ENCODE measurements at regions not wholly inside any gene's neighbourhood (a gene's known extent, or its start where the extent isn't known, plus 50 kb on each side); places are given as distances from the start of the nearest gene placed in this dataset.

DNA sequence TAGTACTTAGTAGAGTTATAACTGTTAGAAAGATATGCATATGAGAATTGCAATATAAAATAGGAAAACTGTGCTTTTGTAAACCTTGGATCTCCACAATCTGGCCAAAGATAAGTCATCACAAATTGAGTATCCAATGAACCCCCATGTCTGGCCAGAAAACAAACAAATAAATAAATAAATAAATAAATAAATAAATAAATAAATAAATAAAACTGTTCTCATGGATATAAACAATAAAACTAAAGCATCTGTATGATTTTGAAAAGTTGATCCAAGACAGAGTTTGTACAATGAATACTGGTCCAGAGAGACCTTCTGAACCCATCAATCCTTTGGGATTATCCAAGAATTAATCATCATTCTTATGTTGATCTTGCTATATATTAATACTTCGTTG is 367.6 kb upstream of the CDH9 start:
- TF ChIP-seq CREB1 (IDR thresholded peaks at IDR 0.05; ENCODE audit: low read depth) (no peak), YY1 (IDR thresholded peaks at IDR 0.05; ENCODE audit: low read depth) (no peak), FOXM1 (IDR thresholded peaks at IDR 0.05; ENCODE audit: borderline replicate concordance, low read depth) (no peak), ZBTB7A (IDR thresholded peaks at IDR 0.05; ENCODE audit: low read depth) (no peak)
- TF ChIP-seq, protein P1, sequence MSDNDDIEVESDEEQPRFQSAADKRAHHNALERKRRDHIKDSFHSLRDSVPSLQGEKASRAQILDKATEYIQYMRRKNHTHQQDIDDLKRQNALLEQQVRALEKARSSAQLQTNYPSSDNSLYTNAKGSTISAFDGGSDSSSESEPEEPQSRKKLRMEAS (IDR thresholded peaks at IDR 0.05) = no peak

DNA sequence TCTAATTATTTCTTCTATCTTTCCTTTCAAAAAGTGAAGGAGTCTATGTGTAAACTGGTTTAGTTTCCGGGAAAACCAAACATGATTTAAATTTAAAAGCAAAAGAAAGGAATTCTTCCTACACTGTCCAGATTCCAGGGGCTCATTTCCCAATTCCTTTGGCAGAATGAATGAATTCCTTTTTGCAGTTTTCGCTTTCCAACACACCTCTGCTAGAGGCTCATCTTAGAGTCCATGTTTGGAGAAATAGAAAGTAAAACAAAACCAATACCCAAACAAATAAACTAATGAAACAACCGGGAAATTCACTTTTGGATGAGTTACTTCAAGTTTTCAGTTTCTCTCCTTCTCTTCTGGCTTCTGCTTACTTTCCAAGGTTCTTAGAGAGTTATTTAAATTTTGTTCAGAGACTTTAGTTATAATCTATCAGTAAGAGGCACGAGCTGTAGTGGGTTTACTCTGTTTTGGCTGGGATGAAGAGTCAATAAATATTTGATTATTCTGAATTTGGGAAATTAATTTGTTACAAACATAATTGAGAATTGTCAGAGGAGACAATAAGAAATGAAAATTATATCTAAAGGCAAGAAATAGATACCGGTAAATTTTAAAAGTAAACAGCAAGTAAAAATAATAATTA is 365.0 kb upstream of the CDH9 start:
- TF ChIP-seq, protein P2, sequence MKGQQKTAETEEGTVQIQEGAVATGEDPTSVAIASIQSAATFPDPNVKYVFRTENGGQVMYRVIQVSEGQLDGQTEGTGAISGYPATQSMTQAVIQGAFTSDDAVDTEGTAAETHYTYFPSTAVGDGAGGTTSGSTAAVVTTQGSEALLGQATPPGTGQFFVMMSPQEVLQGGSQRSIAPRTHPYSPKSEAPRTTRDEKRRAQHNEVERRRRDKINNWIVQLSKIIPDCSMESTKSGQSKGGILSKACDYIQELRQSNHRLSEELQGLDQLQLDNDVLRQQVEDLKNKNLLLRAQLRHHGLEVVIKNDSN (IDR thresholded peaks at IDR 0.05) = no peak
- TF ChIP-seq EGR1 (IDR thresholded peaks at IDR 0.05) (no peak), RAD21 (IDR thresholded peaks at IDR 0.05; ENCODE audit: low read depth) (no peak)

DNA sequence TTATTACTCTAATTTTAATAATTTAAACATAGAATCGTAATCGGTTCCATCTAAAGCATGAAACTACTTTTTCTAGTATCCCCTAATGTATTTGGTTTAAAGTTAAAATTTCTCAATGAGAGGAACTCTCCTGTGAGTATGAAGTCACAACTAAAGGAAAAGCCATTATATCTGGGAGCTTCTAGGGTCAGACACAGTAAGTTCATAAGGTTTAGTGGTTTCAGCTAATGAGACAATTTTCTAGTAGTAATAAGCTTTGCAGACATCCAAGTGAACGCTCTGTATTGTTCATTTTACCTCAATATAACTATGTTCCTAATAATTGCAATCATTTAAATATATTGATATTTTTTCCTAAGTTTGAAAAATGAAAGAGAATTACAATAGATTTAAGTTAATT is 364.4 kb upstream of the CDH9 start:
- TF ChIP-seq NFIC (IDR thresholded peaks at IDR 0.05) (no peak), FOXM1 (IDR thresholded peaks at IDR 0.05; ENCODE audit: borderline replicate concordance, low read depth) (no peak), CREB1 (IDR thresholded peaks at IDR 0.05; ENCODE audit: low read depth) (no peak), TAF1 (IDR thresholded peaks at IDR 0.05; ENCODE audit: low read depth) (no peak), ZBTB7A (IDR thresholded peaks at IDR 0.05; ENCODE audit: low read depth) (no peak), TEAD4 (IDR thresholded peaks at IDR 0.05) (no peak), CEBPB (IDR thresholded peaks at IDR 0.05) (no peak)
- TF ChIP-seq, protein P2 (IDR thresholded peaks at IDR 0.05) = no peak
- TF ChIP-seq, protein P3, sequence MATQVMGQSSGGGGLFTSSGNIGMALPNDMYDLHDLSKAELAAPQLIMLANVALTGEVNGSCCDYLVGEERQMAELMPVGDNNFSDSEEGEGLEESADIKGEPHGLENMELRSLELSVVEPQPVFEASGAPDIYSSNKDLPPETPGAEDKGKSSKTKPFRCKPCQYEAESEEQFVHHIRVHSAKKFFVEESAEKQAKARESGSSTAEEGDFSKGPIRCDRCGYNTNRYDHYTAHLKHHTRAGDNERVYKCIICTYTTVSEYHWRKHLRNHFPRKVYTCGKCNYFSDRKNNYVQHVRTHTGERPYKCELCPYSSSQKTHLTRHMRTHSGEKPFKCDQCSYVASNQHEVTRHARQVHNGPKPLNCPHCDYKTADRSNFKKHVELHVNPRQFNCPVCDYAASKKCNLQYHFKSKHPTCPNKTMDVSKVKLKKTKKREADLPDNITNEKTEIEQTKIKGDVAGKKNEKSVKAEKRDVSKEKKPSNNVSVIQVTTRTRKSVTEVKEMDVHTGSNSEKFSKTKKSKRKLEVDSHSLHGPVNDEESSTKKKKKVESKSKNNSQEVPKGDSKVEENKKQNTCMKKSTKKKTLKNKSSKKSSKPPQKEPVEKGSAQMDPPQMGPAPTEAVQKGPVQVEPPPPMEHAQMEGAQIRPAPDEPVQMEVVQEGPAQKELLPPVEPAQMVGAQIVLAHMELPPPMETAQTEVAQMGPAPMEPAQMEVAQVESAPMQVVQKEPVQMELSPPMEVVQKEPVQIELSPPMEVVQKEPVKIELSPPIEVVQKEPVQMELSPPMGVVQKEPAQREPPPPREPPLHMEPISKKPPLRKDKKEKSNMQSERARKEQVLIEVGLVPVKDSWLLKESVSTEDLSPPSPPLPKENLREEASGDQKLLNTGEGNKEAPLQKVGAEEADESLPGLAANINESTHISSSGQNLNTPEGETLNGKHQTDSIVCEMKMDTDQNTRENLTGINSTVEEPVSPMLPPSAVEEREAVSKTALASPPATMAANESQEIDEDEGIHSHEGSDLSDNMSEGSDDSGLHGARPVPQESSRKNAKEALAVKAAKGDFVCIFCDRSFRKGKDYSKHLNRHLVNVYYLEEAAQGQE (IDR thresholded peaks at IDR 0.05; ENCODE audit: low read depth) = no peak

DNA sequence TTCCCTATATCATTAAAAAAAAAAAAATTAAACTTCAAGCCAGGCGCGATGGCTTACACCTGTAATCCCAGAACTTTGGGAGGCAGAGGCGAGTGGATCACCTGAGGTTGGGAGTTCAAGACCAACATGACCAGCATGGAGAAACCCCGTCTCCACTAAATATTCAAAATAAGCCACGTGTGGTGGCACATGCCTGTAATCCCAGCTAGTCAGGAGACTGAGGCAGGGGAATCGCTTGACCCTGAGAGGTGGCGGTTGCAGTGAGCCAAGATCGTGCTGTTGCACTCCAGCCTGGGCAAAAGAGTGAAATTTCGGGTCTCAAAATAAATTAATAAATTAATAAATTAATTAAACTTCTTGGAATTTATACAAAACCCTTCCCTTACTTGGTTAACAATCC is 358.6 kb upstream of the CDH9 start:
- TF ChIP-seq ZBTB7A (IDR thresholded peaks at IDR 0.05; ENCODE audit: low read depth) (no peak), EP300 (IDR thresholded peaks at IDR 0.05; ENCODE audit: borderline replicate concordance) (no peak)
- TF ChIP-seq, protein P1 (IDR thresholded peaks at IDR 0.05) = no peak

DNA sequence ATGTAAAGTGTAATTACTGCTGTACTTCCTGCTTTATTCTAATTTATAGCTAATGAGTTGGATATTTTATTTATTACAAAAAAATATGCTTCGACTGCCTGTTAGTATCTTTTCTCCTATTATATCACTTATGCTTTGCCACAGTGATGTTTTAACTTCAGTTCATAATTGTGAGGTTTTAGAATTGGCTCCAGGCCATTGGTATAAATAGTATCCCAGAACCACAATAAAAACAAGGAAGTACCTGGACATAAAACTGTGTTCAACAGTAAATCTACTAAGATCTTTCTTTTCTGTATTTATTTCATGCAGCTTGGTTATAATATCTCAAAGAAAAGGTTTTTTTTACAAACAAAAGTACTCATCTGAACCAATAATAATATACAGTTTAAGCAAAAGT is 354.3 kb upstream of the CDH9 start:
- TF ChIP-seq, protein P3 (IDR thresholded peaks at IDR 0.05; ENCODE audit: low read depth) = no peak
- TF ChIP-seq RAD21 (IDR thresholded peaks at IDR 0.05; ENCODE audit: low read depth) (no peak), NFIC (IDR thresholded peaks at IDR 0.05) (no peak)

DNA sequence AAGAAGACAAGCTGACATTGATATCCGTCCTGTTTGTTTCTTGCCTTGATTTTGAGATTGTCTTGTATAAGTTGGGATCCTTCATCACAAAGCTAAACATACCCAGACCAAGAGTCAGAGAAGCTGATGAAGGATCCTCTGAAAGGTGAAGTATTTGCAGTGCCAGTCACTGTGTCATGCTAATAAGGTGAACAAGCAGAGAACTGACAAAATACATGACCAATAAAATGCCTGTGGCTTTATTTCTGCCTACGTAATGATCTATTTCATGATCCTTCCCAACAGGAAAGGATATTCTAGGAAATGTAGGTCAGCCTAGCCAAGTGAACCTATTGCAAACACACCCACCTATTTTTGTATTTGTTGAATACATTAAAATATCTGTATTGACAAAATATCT is 351.3 kb upstream of the CDH9 start:
- TF ChIP-seq, protein P1 (IDR thresholded peaks at IDR 0.05) = no peak
- TF ChIP-seq CEBPB (IDR thresholded peaks at IDR 0.05) (no peak), FOXM1 (IDR thresholded peaks at IDR 0.05; ENCODE audit: borderline replicate concordance, low read depth) (no peak), EP300 (IDR thresholded peaks at IDR 0.05; ENCODE audit: borderline replicate concordance) (no peak), RAD21 (IDR thresholded peaks at IDR 0.05; ENCODE audit: low read depth) (no peak), CREB1 (IDR thresholded peaks at IDR 0.05; ENCODE audit: low read depth) (no peak), TEAD4 (IDR thresholded peaks at IDR 0.05) (no peak), NFIC (IDR thresholded peaks at IDR 0.05) (no peak)
- TF ChIP-seq, protein P2 (IDR thresholded peaks at IDR 0.05) = no peak
- TF ChIP-seq, protein P3 (IDR thresholded peaks at IDR 0.05; ENCODE audit: low read depth) = no peak

Data from Ishikawa (cell line).